PC-9 (cell line): ENCODE measurements at regions not wholly inside any gene's neighbourhood (a gene's known extent, or its start where the extent isn't known, plus 50 kb on each side); places are given as distances from the start of the nearest gene placed in this dataset.

Source experiments
- EZH2 ChIP-seq: fragments of 200-600 bp; sonication (generic); IDR thresholded peaks from 2 replicates; pipeline ENCODE4 v1.8.0; 2017; ENCODE audit warnings: antibody characterized with exemption, low read depth
- TF ChIP-seq, protein P1 (sequence below): fragments of 200-600 bp; sonication (generic); conservative IDR thresholded peaks from 2 replicates; pipeline ENCODE4 v1.6.1; 2017; ENCODE audit warnings: mixed run types, antibody characterized with exemption, mild to moderate bottlenecking, moderate library complexity

- TF ChIP-seq, protein P1, sequence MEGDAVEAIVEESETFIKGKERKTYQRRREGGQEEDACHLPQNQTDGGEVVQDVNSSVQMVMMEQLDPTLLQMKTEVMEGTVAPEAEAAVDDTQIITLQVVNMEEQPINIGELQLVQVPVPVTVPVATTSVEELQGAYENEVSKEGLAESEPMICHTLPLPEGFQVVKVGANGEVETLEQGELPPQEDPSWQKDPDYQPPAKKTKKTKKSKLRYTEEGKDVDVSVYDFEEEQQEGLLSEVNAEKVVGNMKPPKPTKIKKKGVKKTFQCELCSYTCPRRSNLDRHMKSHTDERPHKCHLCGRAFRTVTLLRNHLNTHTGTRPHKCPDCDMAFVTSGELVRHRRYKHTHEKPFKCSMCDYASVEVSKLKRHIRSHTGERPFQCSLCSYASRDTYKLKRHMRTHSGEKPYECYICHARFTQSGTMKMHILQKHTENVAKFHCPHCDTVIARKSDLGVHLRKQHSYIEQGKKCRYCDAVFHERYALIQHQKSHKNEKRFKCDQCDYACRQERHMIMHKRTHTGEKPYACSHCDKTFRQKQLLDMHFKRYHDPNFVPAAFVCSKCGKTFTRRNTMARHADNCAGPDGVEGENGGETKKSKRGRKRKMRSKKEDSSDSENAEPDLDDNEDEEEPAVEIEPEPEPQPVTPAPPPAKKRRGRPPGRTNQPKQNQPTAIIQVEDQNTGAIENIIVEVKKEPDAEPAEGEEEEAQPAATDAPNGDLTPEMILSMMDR: no peak
- no peak for TF ChIP-seq EZH2
These were observed 336.4 kb downstream of the BRD1 start for GRCh38 chr22:49491221-49491635.
